KBM-7 (cell line): ENCODE measurements at regions not wholly inside any gene's neighbourhood (a gene's known extent, or its start where the extent isn't known, plus 50 kb on each side); places are given as distances from the start of the nearest gene placed in this dataset.

Experiments used
- DNase-seq: peaks from one replicate; pipeline ENCODE4 v3.0.0-alpha.2; 2015
- in situ Hi-C: fragments of 300-500 bp; cut with MboI; formaldehyde crosslinking; loops from 2 replicates; pipeline ENCODE4 v1.14.3; 2020; ENCODE audit warnings: low sequenced_read_pairs, low pct_unique_long_range_greater_than_20kb, mixed read lengths

GRCh38 chr9:79003514-79003913 lies 568.3 kb upstream of the TLE4 start:
- in situ Hi-C loops, result no loop called here
- no peak for DNase-seq

- DNase-seq, result no peak
- in situ Hi-C loops, result no loop called here
Measured at GRCh38 chr9:79004032-79004431, 567.7 kb upstream of the TLE4 start.

GRCh38 chr9:79006546-79006945 lies 565.2 kb upstream of the TLE4 start:
- in situ Hi-C loops, result no loop called here

GRCh38 chr9:79007701-79008483 lies 563.9 kb upstream of the TLE4 start:
- DNase-seq, result peak; percentile 15
- in situ Hi-C loops, result no loop called here

More at GRCh38 chr9:79006546-79006945, 565.2 kb upstream of the TLE4 start:
- DNase-seq, result no peak

GRCh38 chr9:79008916-79009315 lies 562.8 kb upstream of the TLE4 start:
- DNase-seq, result no peak
- in situ Hi-C loops, result no loop called here

- in situ Hi-C loops, result no loop called here
- no peak for DNase-seq
Measured at GRCh38 chr9:79011461-79011860, 560.3 kb upstream of the TLE4 start.

- DNase-seq, result no peak
- in situ Hi-C loops, result no loop called here
Measured at GRCh38 chr9:79012561-79012960, 559.2 kb upstream of the TLE4 start.

GRCh38 chr9:79013715-79014610 lies 557.8 kb upstream of the TLE4 start:
- no peak for DNase-seq
- in situ Hi-C loops, result no loop called here

GRCh38 chr9:79014929-79015699 lies 556.7 kb upstream of the TLE4 start:
- no peak for DNase-seq
- in situ Hi-C loops, result no loop called here

GRCh38 chr9:79015951-79016350 lies 555.8 kb upstream of the TLE4 start:
- no peak for DNase-seq
- in situ Hi-C loops, result no loop called here

GRCh38 chr9:79020276-79020675 lies 551.5 kb upstream of the TLE4 start:
- DNase-seq, result no peak
- in situ Hi-C loops, result no loop called here

- in situ Hi-C loops, result no loop called here
- DNase-seq, result no peak
Measured at GRCh38 chr9:79021084-79021483, 550.7 kb upstream of the TLE4 start.

- in situ Hi-C loops, result no loop called here
- no peak for DNase-seq
Measured at GRCh38 chr9:79023134-79023580, 548.6 kb upstream of the TLE4 start.

- in situ Hi-C loops, result no loop called here
Measured at GRCh38 chr9:79026316-79026715, 545.4 kb upstream of the TLE4 start.

GRCh38 chr9:79028101-79028500 lies 543.7 kb upstream of the TLE4 start:
- DNase-seq, result no peak
- in situ Hi-C loops, result no loop called here

More at GRCh38 chr9:79026316-79026715, 545.4 kb upstream of the TLE4 start:
- DNase-seq, result peak; percentile 22

- DNase-seq, result no peak
- in situ Hi-C loops, result no loop called here
Measured at GRCh38 chr9:79034583-79034982, 537.2 kb upstream of the TLE4 start.

GRCh38 chr9:79037338-79037737 lies 534.4 kb upstream of the TLE4 start:
- in situ Hi-C loops, result no loop called here
- DNase-seq, result no peak

- in situ Hi-C loops, result no loop called here
- no peak for DNase-seq
Measured at GRCh38 chr9:79040671-79041070, 531.1 kb upstream of the TLE4 start.

GRCh38 chr9:79041266-79041665 lies 530.5 kb upstream of the TLE4 start:
- DNase-seq, result no peak
- in situ Hi-C loops, result no loop called here
